Right kidney (tissue), 1 donor: ENCODE measurements at regions not wholly inside any gene's neighbourhood (a gene's known extent, or its start where the extent isn't known, plus 50 kb on each side); places are given as distances from the start of the nearest gene placed in this dataset.

Source experiments
- DNase-seq: peaks from one replicate; pipeline ENCODE4 v3.0.0-alpha.2; 2016

GRCh38 chr3:99191186-99191585 is 289.7 kb upstream of the DCBLD2 start:
- DNase-seq = no peak

GRCh38 chr3:99188936-99189335 is 287.4 kb upstream of the DCBLD2 start:
- no peak for DNase-seq

DNA sequence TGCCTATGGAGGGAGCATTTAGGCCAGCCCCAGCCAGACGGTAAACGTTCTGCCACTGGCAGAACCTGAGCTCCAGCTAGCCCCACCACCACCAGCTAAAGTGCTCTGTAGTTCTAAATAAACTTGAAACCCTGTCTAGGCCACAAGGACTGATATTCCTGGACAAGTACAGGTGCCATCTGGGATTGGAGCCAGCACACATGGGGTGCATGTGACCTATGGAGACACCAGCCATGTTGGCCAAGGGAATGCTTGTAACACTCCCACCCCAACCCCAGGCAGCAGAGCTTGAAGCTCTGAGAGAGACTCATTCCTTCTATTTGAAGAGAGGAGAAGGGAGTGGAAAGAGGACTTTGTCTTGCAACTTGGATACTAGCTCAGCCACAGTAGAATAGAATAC is 284.5 kb upstream of the DCBLD2 start:
- DNase-seq = no peak

DNA sequence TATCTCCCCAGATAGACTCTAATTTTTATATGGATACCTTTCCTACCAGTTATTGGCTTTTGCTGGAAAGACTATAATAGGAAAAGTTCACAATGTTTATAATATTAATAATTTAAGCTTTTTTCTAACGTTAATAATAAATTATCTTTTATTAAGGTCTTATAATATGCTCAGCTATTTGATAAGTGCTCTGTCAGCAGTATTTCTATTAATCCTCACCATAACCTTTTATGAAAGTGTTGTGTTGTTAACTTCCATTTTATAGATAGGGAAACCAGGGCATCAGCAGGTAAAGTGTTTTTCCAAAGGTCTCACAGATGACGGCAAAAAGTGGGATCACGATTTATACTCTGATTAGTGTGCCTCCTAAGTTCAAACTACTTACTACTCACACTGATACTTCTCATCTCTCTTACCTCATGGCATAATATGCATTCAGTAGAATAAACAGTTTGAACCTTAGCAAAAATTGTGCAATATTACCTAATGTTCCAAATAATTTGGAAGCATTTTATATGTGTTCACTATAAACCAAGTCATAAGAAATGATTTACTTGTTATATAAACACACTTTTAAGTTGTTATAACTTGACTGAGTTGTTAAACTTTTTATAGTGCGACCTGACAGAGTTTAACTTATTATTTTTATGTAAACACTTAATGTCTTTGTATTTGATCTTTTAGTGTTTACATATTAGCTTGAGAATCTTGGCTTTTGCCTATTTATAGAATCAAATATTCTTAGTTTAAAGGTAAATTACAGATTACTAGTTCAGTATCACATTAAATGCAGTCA is 274.9 kb upstream of the DCBLD2 start:
- no peak for DNase-seq

DNA sequence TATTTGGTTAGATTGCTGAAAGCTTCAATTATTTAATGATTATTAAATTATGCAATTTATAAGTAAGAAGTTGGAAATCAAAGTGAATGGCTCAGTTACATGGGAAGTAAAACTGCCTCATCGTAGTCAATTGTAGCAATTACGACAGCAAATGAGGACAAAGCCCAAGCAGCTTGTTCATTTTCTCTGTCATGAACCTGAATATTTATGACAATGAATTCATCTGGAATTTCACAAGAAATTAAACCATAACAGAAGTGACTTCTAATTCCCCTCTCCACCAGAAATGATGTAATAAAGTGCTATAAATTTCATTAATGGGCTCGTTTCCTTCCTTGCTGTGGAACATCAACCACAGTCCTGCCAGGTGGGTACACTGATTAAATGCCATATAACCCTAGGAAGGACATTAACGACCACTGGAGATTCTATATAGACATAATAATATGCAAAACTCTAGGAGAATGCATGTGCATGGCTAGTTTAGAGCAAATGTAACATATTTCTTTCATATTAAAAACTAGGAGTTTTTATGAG is 273.8 kb upstream of the DCBLD2 start:
- no peak for DNase-seq

DNA sequence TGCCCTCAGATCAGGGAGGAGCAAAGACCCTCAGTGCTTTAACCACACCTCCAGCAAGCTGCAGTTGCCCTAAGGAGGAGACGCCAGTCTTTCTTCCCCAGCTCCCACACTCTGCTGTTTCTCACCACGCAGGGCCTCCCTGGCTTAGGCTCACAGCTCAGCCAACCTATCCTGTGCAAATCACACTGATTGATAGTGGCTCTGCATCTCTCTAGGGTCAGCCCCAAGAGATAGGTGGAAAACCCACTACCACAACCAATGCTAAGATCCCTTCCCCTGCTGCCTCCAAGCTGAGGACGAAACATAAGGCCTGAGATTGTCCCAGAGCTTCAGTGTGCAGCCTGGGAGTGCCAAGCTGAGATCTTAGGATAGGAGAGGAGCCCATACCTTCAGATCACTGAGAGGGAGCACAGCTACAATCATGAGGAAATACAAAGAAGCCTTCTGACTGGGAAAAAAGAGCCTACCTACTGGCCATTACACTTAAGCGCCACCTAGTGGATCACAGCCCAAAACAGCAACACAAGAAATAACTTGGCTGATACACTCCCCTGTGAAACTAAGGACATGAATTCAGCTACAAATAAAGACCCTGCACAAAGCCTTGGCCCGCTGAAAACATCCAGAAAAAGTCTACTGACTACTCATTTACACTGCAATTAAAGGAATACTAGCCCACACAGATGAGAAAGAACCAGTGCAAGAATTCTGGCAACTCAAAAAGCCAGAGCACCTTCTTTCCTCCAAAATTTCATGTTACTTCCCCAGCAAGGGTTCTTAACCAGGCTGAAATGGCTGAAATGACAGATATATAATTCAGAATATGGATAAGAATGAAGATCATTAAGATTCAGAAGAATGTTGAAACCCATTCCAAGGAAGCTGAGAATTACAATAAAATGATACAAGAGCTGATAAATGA is 271.5 kb upstream of the DCBLD2 start:
- DNase-seq = no peak

DNA sequence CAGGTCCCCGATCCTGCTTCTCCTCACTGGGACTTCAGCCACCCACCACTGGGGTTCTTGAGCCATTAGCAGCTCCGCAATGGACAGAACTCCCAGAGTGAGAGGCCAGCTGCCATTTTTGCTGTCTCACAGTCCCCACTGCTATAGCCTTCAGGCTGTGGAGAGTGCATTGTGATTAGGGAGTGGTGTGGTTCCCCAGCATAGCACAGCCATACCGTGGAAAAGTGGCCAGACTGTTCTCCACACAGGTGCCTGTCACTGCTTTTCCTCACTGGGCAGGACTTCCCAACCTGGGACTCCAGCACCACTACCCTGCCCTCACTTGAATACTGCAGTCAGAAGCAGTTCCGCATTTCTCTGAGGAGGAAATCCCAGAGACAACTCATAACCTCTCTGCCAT is 270.3 kb upstream of the DCBLD2 start:
- no peak for DNase-seq

DNA sequence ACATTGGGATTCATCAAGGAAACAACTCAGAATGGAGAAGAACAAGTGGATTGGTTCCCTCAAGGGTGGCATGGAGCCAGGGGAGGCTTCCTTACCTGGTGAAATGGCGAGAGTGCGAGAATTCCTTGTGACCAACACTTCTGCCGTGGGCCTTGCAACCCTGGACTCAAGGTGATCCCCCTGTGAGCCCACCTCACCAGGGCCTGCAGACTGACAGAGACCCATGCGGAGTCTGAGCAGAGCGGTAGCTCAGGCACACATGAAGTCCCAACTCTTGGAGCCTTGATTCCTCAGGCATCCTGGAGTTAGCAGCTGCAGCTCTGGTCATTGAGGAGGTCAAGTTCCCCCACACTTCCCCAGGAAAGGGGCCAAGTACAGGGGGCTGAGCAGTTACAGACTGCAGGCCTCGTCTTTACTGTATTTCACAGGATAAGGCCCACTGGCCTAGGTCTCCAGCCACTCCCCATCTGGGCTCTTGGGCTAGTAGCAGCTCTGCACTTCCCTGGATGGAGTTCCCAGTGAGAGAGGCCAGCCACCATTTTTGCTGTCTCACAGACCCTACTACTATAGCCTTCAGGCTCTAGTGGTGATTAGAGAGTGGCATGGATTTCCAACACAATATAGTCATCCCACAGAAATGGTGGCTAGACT is 269.5 kb upstream of the DCBLD2 start:
- DNase-seq = no peak

DNA sequence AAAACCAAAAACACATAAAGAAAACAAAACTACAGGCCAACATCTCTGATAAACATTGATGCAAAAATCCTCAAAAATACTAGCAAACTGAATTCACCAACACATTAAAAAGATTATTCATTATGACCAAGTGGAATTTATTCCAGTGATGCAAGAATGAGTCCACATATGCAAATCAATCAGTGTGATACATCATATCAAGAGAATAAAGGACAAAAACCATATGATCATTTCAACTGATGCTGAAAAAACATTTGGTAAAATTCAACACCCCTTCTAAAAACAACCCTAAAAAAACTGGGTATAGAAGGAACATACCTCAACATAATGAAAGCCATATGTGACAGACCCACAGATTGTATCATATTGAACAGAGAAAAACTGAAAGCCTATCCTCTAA is 265.6 kb upstream of the DCBLD2 start:
- no peak for DNase-seq

- no peak for DNase-seq
Observed at GRCh38 chr3:99163314-99163713, 261.8 kb upstream of the DCBLD2 start.

- DNase-seq = no peak
Observed at GRCh38 chr3:99159220-99159762, 257.8 kb upstream of the DCBLD2 start.

DNA sequence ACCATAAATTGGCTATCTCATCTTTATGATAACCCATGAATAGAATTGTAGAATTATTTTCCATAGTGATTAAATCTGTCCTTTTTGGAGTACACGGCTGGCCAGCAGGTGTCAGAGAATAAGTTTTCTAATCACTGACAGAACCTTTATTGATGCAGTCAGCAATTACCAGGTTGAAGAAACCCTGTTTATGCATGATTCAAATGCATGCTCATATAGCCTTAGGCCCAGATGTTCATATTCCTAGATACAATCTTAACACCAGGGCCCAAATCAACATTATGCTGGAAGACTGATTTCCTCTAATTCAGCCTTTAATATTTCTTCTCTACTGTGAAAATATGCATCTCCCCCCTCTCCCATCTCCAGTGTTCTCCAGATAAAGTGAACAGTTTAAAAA is 243.5 kb upstream of the DCBLD2 start:
- no peak for DNase-seq

- no peak for DNase-seq
Observed at GRCh38 chr3:99143493-99143892, 242.0 kb upstream of the DCBLD2 start.

DNA sequence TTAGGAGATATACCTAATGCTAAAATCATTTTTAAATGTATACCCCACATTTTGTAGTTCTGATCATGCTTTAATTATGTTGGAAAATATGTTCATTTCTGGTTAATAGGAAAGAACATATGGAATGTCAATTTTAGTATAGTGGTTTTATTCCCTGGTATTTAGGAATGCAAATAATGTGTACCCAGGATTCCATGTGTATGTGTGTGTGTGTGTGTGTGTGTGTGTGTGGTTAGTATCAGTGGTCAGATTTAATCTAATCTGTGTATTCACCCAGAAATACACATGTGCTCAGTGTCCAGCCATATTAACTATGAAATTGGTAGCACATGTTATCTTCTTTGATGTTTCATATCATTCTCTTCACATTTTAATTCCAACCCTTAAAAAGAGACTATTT is 233.5 kb upstream of the DCBLD2 start:
- no peak for DNase-seq

DNA sequence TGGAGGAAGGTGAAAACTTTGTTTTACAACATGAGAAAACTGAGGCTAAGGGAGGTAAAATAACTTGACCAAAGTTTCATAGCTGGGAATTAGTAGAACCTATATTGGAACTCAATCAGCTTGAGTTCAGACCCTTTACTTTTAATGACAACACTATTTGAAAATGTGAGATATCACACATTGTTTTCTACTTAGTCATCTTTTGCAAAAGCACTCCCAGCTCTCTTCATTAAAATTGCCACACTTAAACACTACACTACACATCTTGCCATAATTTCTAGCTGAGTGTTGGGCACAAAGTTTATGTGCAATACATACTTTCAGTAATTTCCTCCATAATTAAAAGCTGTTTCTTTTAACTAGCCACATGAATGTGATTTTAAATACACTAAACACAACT is 230.4 kb upstream of the DCBLD2 start:
- no peak for DNase-seq

- DNase-seq = no peak
Observed at GRCh38 chr3:99128725-99129505, 227.4 kb upstream of the DCBLD2 start.

DNA sequence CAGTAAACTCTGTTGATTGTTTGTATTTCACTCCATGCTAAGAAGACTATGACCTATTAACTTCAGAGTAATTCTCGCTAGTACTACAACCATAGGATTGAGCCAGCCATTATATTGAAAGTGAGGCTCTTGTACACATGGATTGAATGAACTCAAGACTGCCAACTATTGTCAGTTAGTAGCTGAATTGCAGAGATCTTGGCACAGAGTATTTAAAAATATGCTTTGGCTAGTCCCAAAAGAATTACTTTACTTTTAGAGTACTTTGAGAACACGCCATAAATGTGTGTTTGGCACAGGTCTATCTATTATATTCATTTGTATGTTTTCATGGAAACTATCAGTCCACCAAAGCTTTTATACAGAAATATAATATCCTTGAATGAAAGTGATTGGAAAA is 226.7 kb upstream of the DCBLD2 start:
- no peak for DNase-seq

DNA sequence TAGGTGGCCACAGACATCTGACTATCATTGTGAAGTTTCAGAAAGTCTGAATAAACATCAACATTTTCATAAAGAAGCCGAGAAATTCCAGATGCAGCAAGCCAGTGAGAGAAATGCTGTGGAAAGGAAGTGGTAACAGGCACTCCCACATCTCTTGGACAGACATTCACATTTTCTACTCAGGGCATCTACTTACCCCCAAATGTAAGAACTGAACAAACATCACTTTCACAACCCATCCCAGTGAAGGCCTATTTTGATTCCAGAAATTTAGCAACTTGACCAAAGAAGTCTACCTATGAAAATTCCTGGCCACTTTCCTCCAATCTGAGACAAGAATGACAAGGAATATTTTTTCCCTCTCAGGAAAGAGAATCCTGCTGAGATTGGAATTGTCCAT is 224.8 kb upstream of the DCBLD2 start:
- DNase-seq = no peak

GRCh38 chr3:99119385-99119784 is 217.9 kb upstream of the DCBLD2 start:
- DNase-seq = no peak

- no peak for DNase-seq
Observed at GRCh38 chr3:99118381-99118780, 216.9 kb upstream of the DCBLD2 start.

DNA sequence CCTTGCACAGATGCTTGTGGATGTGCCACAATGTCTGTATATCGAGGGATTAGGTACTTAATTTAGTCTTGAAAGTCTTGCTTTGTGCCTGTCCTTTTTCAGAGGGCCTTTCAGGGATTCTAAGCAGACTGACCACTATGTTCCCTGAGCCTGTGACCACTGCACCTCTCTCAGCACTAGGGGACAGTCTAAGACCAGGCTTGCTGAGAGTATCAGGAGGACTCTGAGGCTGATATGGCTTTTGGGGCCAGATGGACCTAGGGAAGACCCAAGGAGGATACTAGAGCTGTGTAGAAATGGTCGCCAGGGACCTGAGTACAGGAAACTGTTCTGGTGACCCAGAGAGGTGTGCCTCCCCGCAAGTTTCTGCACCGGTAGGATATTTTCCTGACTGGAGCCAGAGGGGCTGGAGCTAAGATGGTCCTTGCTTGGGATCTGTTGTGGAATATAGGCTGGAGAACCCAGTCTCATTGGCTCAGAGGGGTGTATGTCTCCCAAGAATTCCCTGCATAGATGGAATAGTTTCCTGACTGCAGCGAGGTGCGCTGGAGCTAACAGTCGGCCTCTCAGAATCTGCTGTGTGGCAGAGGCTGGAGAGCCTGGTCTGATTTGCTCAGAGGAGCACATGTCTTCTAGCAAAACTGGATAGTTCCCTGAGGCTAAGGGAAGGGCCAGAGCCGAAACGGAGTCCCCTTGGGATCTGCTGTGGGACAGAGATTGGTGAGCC is 213.2 kb upstream of the DCBLD2 start:
- DNase-seq = no peak
